Stimulated activated CD8-positive, alpha-beta memory T cell treated with anti-CD3 and anti-CD28 coated beads, Interleukin-7, amount 100 ng/mL, for 48 hours (primary cell): ENCODE measurements at regions not wholly inside any gene's neighbourhood (a gene's known extent, or its start where the extent isn't known, plus 50 kb on each side); places are given as distances from the start of the nearest gene placed in this dataset.
"Not testable (repeated sequence)": the region's sequence is repeated elsewhere in the genome, so short reads cannot be mapped to it uniquely, and the experiment has no call there.

Experiments
- DNase-seq, 2 donors: peaks; one replicate each; pipeline ENCODE4 v3.0.0-alpha.2; 2020; ENCODE audit warnings: low read depth in 1 of 2; ENCODE audit errors: extremely low read depth in 1 of 2

GRCh38 chr10:109214891-109215290 lies 708.4 kb downstream of the XPNPEP1 start:
- not testable (repeated sequence) for DNase-seq

GRCh38 chr10:109207361-109207760 lies 716.0 kb downstream of the XPNPEP1 start:
- no peak for DNase-seq

GRCh38 chr10:109205929-109206585 lies 717.3 kb downstream of the XPNPEP1 start:
- DNase-seq, result no peak

DNA sequence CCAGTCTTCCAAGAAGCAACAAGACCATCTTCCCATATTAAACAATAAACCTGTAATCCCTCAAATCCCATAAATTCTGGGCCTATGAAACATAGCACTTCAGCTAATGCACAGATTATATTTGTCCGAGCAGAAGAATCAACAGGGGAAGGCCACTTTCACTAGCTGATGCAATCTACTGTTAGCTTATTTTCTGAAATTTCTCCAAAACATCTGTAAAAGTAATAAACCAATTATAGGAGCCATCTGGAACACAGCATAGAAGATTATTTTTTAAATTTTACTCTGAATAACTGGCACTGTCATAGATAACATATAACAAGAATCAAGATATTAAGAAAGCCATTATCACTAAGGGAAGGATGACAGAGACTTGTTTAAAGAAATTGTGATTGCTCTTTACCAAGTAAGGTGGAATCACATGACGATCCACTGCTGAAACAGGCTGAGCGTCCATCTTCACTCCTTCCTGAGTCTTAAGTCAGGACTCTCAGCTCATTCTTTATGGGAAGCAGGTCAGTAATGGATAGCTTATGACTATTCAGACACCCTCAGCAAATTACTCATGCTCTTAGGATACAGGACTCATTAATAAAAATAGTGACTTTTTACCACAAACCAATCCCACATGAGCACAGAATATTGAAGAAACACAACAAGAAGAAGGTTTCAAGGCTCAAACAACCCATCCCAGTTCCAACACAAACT lies 719.5 kb downstream of the XPNPEP1 start:
- DNase-seq, result no peak

DNA sequence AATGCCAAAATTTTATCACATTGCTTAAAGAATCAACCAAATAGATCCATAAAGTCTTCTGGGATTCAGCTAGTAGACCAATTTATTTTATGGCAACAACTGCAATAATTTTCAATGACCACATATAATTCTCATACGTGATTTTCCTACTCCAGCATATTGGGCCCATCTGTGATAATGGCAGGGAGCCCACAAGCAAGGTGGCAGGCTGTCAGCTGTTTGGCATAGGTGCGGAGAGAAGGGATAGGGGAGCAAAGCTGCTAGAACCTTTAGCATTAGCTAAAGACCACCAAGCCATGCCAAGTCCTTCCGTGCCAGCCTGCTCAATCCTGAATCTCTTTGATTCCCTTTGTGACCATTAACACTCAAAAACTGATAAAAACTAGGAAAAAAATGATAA lies 721.2 kb downstream of the XPNPEP1 start:
- DNase-seq, result no peak

DNA sequence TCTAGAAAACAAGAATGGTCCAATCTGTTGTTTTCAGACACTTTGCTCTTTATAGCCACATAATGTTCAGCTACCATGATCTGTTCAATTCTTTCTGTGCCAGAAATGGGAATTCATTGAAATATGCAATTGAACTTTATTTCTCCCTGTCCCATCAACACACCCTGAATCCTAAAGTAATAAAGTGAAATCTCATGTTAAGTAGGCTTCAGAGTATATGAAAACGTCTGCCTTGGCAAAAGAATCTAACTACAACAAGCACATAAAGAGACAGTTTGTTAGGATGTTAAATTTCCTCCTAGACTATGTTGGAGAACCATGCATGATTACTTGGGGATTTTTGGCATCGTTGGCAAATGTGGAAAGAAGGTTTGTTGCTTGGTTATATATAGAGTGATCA lies 722.7 kb downstream of the XPNPEP1 start:
- no peak for DNase-seq

- no peak for DNase-seq
Measured at GRCh38 chr10:109191823-109192222, 731.5 kb downstream of the XPNPEP1 start.

GRCh38 chr10:109191341-109191740 lies 732.0 kb downstream of the XPNPEP1 start:
- no peak for DNase-seq

- DNase-seq, result no peak
Measured at GRCh38 chr10:109187677-109188076, 735.6 kb downstream of the XPNPEP1 start.

DNA sequence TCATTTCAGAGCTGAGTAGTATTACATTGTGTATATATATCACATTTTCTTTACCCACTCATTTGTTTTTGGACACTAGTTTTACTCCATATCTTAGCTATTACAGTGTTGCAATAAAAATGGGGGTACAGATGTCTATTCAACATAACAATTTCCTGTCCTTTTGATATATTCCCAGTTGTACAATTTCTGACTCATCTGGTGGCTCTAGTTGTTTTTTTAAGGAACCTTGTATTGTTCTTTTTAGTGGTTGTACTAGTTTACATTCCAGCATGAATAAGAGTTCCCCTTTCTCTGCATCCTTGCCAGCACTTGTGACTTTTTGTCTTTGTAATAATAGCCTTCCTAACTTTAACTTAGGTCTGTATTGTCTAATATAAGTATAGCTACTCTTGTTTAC lies 739.9 kb downstream of the XPNPEP1 start:
- no peak for DNase-seq

DNA sequence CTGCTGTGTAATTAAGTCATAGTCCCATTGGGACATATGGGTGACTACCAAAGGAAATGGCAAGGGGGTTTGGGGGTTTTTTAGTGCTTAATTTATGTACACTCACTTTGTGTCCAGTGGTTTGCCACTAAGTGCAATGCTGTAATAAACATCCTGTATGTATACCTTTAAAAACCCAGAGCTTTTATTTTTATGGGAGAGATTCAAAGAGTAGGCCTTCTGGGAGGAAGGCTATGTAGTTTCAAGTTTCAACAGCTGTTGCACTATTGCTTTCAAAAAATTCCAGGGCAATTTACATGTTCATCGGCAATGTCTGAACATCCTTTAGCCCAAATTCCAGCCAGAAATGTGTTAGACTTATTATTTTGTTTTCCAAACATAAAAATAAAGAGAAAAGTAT lies 744.7 kb downstream of the XPNPEP1 start:
- no peak for DNase-seq

DNA sequence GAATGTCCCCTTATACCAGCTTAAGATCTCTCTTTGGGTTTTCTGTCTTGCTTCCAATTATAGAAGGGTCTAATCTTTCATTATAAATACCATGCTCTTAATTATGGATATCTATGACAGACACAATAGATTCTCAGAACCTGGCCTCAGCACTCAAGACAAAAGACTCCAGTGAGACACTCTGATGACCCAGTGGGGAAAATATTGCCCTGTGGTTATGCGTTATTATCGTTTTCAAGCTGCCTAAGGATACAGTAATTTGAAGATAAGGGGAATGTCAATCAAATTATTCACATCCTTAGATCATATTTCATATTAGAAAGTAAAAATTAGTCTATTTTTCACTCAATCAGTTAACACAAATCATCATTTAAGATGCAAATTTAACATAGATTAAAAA lies 748.8 kb downstream of the XPNPEP1 start:
- no peak for DNase-seq

- DNase-seq, result no peak
Measured at GRCh38 chr10:109173937-109174336, 749.4 kb downstream of the XPNPEP1 start.

DNA sequence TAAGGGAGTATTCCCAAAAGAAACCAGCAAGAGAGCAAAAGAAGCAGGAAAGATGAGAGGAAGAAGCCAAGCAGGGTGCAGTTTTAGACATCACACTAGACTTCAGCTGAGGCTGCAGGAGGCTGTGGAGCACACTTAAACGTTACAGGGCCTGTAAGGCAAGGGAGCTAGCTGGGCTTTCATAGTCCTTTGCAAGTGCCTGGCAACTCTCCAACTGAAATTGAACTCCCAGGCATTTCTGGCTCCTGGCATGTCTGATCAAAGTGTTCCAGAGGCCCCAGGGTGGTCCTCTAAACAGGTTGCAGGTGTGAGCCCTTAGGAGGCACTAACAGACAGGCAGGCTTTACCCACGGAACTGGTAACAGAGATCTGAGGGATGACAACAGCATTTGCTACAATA lies 750.2 kb downstream of the XPNPEP1 start:
- DNase-seq, result no peak

GRCh38 chr10:109166935-109167334 lies 756.4 kb downstream of the XPNPEP1 start:
- no peak for DNase-seq

DNA sequence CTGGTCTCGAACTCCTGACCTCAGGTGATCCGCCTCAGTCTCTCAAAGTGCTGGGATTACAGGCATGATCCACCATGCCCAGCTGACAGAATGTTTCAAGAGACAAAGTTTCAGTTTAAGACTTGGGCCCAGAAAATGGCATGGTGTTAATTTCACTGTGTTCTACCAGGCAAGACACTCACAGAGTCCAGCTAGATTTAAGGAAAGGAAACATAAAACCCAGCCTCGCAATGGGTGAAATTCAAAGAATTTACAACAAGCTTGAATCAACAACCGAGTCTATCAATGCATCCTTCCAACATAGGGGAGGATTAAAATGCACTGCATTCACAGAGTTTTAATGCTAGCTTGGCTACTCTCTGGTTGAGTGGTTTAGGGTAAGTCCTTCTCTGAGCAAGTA lies 764.0 kb downstream of the XPNPEP1 start:
- DNase-seq, result no peak

GRCh38 chr10:109156396-109156795 lies 766.9 kb downstream of the XPNPEP1 start:
- no peak for DNase-seq

GRCh38 chr10:109149666-109150350 lies 773.5 kb downstream of the XPNPEP1 start:
- DNase-seq, result no peak

DNA sequence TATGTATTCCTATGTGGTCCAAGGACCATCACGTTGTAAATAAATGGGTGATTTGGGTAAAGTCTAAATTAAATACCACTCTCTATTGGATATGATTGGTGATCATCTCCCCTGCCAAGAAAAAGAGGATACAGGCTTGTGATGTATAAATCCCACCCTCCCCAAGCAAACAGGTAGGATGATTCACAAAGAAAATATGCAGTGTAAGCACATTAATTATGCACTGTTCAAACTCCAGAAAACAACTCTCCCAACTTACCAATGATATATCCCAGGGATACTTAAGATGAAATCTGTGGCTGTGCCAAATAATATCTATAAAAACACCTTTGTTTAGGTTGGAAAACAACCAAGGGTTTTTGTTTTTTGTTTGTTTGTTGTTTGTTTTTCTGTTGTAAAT lies 795.9 kb downstream of the XPNPEP1 start:
- DNase-seq, result no peak

GRCh38 chr10:109126541-109126940 lies 796.8 kb downstream of the XPNPEP1 start:
- no peak for DNase-seq

DNA sequence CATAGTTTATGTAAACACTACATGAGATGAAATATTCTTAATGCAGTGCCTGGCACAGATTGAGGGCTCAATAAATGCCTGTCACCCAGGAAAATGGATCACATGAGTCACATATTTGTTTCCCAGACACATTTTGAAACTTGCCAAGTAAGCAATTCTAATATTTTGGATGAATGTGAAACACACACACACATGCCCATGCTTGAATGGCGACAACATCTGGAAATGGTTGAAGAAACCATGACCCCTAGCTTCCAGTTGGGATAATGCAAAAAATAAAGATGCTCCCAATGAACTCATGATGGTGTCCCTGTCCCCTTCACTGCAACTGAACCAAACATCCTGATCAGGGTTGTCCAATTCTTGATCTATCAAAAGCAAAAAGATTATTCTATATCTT lies 797.3 kb downstream of the XPNPEP1 start:
- DNase-seq, result no peak

- no peak for DNase-seq
Measured at GRCh38 chr10:109115179-109115578, 808.1 kb downstream of the XPNPEP1 start.
